Mesothelial cell of epicardium (in vitro differentiated cells): ENCODE measurements at regions not wholly inside any gene's neighbourhood (a gene's known extent, or its start where the extent isn't known, plus 50 kb on each side); places are given as distances from the start of the nearest gene placed in this dataset.

Experiments used
- DNase-seq, 2 experiments: peaks; one replicate each; pipeline ENCODE4 v3.0.0; 2021; ENCODE audit warnings: low spot score in 2 of 2; ENCODE audit not compliant: unreplicated experiment in 2 of 2
- H3K27ac Mint-ChIP-seq: 2 replicates; pipeline ENCODE4 v1.8.0; 2021; ENCODE audit warnings: mixed read lengths
- H3K27me3 Mint-ChIP-seq: 2 replicates; pipeline ENCODE4 v1.8.0; 2021; ENCODE audit warnings: low read depth, mixed read lengths
- H3K36me3 Mint-ChIP-seq: 2 replicates; pipeline ENCODE4 v1.8.0; 2021; ENCODE audit warnings: mixed read lengths
- H3K4me1 Mint-ChIP-seq: 2 replicates; pipeline ENCODE4 v1.8.0; 2021; ENCODE audit warnings: mixed read lengths
- H3K4me3 Mint-ChIP-seq: 2 replicates; pipeline ENCODE4 v1.8.0; 2021; ENCODE audit warnings: mild to moderate bottlenecking, moderate library complexity, mixed read lengths
- H3K9me3 Mint-ChIP-seq: 2 replicates; pipeline ENCODE4 v1.8.0; 2021; ENCODE audit warnings: mixed read lengths
- TF ChIP-seq, protein P1 (sequence below): fragments of 200-600 bp; sonication (generic); IDR thresholded peaks from one replicate; pipeline ENCODE4 v1.5.0; 2021; ENCODE audit warnings: antibody characterized with exemption; ENCODE audit not compliant: unreplicated experiment

DNA sequence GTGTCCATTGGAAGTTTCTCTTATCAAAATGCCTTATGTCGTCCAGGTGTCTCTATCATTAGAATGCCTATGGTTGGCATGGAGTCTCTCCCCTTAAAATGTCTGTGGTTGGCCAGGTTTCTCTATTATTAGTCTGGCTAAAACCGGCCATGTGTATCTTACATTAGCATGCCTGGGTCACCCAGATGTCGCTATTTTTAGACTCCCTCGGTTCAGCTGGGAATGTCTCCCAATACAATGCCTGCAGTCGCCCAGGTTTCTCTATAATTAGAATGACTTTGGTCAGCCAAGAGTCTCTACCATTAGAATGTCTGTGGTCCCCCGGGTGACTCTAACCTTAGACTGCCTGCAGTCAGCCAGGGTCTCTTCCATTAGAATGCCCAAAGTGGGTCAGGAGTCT, 1536.1 kb downstream of the UQCRFS1 start:
- no peak for DNase-seq
- Mint-ChIP-seq H3K4me1 (no peaks in the 10 kb centered on the region), H3K4me3 (no peak overlapping the region), H3K9me3 (peaks cover 83% of the 10 kb centered on the region), H3K27ac (no peak overlapping the region), H3K27me3 (no peaks in the 10 kb centered on the region), H3K36me3 (peaks cover 2% of the 10 kb centered on the region)
- TF ChIP-seq, protein P1, sequence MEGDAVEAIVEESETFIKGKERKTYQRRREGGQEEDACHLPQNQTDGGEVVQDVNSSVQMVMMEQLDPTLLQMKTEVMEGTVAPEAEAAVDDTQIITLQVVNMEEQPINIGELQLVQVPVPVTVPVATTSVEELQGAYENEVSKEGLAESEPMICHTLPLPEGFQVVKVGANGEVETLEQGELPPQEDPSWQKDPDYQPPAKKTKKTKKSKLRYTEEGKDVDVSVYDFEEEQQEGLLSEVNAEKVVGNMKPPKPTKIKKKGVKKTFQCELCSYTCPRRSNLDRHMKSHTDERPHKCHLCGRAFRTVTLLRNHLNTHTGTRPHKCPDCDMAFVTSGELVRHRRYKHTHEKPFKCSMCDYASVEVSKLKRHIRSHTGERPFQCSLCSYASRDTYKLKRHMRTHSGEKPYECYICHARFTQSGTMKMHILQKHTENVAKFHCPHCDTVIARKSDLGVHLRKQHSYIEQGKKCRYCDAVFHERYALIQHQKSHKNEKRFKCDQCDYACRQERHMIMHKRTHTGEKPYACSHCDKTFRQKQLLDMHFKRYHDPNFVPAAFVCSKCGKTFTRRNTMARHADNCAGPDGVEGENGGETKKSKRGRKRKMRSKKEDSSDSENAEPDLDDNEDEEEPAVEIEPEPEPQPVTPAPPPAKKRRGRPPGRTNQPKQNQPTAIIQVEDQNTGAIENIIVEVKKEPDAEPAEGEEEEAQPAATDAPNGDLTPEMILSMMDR, result no peak

- no peak overlapping the region for H3K4me3 Mint-ChIP-seq
- no peaks in the 10 kb centered on the region for H3K4me1 Mint-ChIP-seq
- peaks cover 2% of the 10 kb centered on the region for H3K36me3 Mint-ChIP-seq
- no peak for DNase-seq
- TF ChIP-seq, protein P1, result no peak
- peaks cover 88% of the 10 kb centered on the region for H3K9me3 Mint-ChIP-seq
- H3K27me3 Mint-ChIP-seq, result no peaks in the 10 kb centered on the region
- no peak overlapping the region for H3K27ac Mint-ChIP-seq
Measured at GRCh38 chr19:27676334-27676733, 1536.6 kb downstream of the UQCRFS1 start.

DNA sequence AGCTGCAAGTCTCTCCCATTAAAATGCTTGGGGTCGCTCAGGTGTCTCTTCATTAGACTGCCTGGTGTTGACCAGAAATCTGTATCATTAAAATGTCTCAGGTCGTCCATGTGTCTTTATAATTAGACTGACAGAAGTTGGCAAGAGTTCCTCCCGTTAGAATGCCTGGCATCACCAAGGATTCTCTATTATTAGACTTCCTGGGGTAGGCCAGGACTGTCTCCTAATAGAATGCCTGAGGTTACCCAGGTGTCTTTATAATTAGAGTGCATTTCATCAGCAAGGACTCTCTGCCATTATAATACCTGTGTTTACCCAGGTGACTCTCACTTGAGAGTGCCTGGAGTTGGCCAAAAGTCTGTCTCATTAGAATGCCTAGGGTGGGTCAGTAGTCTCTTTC, 1537.2 kb downstream of the UQCRFS1 start:
- TF ChIP-seq, protein P1, result no peak
- Mint-ChIP-seq H3K27ac (no peak overlapping the region), H3K4me1 (no peaks in the 10 kb centered on the region), H3K36me3 (peaks cover 2% of the 10 kb centered on the region), H3K27me3 (no peaks in the 10 kb centered on the region), H3K4me3 (no peak overlapping the region), H3K9me3 (peaks cover 94% of the 10 kb centered on the region)
- no peak for DNase-seq

DNA sequence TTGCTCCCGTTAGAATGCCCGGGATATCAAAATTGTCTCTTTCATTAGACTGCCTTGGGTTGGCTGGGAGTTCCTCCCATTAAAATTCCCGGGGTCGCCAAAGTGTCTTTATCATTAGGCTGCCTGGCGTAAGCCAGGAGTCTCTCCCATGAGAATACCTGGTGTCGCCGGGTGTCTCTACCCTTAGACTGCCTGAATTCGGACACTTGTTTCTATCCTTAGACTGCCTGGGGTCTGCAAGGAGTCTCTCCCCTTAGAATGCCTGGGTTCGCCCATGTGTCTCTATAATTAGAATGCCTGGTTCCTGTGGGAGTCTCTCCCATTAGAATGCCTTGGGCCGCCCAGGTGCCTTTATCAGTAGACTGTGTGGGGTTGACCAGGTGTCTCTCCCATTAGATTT, 1538.2 kb downstream of the UQCRFS1 start:
- H3K27ac Mint-ChIP-seq, result no peak overlapping the region

DNA sequence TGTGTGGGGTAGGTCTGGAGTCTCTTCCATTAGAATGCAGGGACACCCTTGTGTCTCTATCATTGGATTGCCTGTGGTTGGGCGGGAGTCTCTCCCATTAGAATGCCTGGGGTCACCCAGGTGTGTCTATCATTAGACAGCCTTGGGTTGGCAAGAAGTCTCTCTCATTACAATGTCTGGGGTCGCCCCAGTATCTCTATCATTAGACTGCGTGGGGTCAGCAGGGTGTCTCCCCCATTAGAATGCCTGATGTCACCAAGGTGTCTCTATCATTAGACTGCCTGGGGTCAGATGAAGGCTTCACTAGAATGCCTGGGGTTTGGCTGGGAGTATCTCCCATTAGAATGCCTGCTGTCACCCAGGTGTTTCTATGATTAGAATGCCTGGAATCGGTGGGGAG, 1539.0 kb downstream of the UQCRFS1 start:
- peaks cover 92% of the 10 kb centered on the region for H3K9me3 Mint-ChIP-seq
- no peak overlapping the region for H3K27ac Mint-ChIP-seq
- TF ChIP-seq, protein P1, result no peak
- H3K4me3 Mint-ChIP-seq, result no peak overlapping the region
- H3K27me3 Mint-ChIP-seq, result no peaks in the 10 kb centered on the region
- H3K36me3 Mint-ChIP-seq, result peaks cover 2% of the 10 kb centered on the region
- DNase-seq, result no peak
- H3K4me1 Mint-ChIP-seq, result no peaks in the 10 kb centered on the region

More for the DNA sequence above, 1538.2 kb downstream of the UQCRFS1 start:
- no peak for DNase-seq
- H3K4me1 Mint-ChIP-seq, result no peaks in the 10 kb centered on the region
- H3K27me3 Mint-ChIP-seq, result no peaks in the 10 kb centered on the region
- H3K4me3 Mint-ChIP-seq, result no peak overlapping the region
- peaks cover 2% of the 10 kb centered on the region for H3K36me3 Mint-ChIP-seq
- TF ChIP-seq, protein P1, result no peak
- H3K9me3 Mint-ChIP-seq, result peaks cover 92% of the 10 kb centered on the region

- peaks cover 83% of the 10 kb centered on the region for H3K9me3 Mint-ChIP-seq
Measured at GRCh38 chr19:27672309-27673047, 1540.5 kb downstream of the UQCRFS1 start.

More at GRCh38 chr19:27672309-27673047, 1540.5 kb downstream of the UQCRFS1 start:
- Mint-ChIP-seq H3K4me3 (no peak overlapping the region), H3K27ac (no peak overlapping the region), H3K4me1 (no peaks in the 10 kb centered on the region), H3K36me3 (no peaks in the 10 kb centered on the region), H3K27me3 (no peaks in the 10 kb centered on the region)
- no peak for DNase-seq
- TF ChIP-seq, protein P1, result no peak
